Hematopoietic multipotent progenitor cell (in vitro differentiated cells): ENCODE measurements at regions not wholly inside any gene's neighbourhood (a gene's known extent, or its start where the extent isn't known, plus 50 kb on each side); places are given as distances from the start of the nearest gene placed in this dataset. TPM values are rescaled to one million over a fixed set of nuclear protein-coding genes. Genes with fewer than 3 reads are reported as not detected.

Source experiments
- DNase-seq, 3 donors: peaks; one replicate each; pipeline ENCODE4 v3.0.0-alpha.2; 2011 to 2015; ENCODE audit warnings: low read depth in 2 of 3, low spot score in 2 of 3
- small RNA-seq: library from RNA; depleted of rRNA; stranded (forward); fragments of <200 nt; gene quantifications from one replicate; pipeline ENCODE3, GENCODE V24; 2012

DNA sequence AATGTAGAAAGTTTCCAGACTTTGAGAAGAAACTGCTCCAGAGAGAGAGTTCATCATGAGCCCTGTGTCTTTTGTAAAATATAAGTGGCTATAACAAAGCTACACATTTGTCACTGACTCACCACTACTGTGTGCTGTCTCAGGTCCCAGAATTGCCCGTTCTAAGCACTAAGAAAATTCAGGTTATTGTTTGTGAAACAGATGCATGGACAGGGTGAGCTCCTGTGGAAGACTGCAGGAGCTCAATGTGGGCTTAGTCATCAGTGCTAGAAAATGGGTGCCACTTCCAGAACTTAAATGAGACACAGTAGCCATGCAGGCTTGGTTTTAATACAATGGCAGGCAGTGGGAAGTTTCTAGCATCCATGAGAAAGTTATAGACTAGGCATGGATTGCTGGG is 251.4 kb upstream of the RBMY1B start:
- no peak for DNase-seq

GRCh38 chrY:21260325-21260724 is 250.8 kb upstream of the RBMY1B start:
- DNase-seq, result peak in 1 of 3 donors; percentile 54

DNA sequence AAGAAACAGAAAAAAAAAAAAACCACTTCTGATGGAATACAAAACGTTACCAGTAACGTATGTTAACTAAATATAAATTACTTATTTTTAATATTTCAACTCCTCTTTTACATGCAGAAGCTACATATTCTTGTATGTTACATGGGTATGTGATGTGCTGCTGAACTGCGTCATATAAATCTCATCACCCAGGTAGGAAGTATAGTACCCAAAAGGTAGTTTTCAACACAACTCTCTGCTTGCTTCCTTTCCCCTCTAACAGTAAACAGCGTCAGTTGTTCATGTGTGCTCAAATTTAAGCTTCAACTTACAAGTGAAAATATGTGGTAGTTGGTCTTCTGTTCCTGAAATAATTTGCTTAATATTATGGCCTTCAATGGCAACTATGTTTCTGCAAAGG is 250.0 kb upstream of the RBMY1B start:
- DNase-seq, result no peak

GRCh38 chrY:21266751-21267150 is 244.4 kb upstream of the RBMY1B start:
- DNase-seq, result no peak

DNA sequence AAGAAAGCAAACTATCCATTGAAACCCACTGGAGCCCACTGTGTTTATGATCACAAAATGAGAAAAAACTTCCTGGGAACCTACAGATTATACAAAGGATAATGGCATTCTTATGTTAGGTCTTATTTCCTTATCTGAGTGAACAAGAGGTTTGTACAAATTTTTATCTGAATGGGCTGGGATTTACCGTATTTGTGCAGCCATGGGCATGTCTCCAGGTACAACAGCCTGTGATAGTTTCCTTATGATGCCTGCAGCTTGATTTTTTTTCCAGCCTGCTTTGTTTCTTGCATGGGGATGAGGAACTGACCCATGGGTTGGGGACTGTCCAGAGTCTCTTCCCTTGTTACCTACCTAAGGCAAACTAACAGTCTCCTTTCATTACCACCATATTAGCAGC is 244.0 kb upstream of the RBMY1B start:
- no peak for DNase-seq

DNA sequence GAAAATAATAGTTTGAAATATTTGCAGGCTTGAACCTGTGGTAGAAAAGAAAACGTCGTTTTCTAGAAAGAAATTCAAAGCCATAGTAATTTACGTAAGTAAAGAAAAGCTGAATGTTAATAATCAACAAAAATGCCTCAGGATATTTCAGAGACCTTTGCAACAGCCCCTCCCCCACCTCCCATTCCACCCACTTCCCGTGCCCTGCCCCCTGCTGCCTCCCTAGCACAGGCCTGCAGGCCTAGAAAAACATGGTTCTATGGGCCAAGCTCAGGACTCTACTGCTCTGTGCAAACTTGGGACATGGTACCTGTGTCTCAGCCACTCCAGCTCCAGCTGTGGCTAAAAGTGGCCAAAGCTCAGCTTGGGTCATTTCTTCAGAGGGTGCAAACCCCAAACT is 223.4 kb upstream of the RBMY1B start:
- no peak for DNase-seq

- no peak for DNase-seq
Observed at GRCh38 chrY:21288908-21289307, 222.2 kb upstream of the RBMY1B start.

GRCh38 chrY:21295206-21295605 is 215.9 kb upstream of the RBMY1B start:
- DNase-seq, result peak in 2 of 3 donors; percentile 3 to 35

- no peak for DNase-seq
Observed at GRCh38 chrY:21302278-21302677, 208.9 kb upstream of the RBMY1B start.

DNA sequence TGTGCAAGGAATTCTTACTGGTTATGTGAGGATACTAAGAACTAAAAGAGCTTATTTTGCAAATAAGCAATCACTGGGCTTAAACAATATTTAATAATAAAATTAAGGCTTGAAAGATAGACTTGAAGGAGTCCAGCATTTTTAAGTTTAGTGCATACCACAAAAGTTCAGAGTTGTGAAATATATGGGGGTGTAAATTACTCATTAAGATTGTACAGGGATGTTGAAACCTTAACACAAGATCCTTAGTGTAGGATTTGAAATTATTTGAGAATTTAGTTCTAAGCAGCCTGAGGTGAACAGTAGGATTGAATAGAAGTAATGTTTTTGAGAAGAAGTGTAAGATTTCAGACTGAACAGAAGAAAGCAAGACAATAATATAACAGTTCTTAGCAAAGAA is 195.8 kb upstream of the RBMY1B start:
- no peak for DNase-seq

Small RNA genes in the stretch of these regions (small RNA-seq; reads per million reads assigned to genes)
- not detected for gene TMEM167AP1
